KOPT-K1 (cell line): ENCODE measurements at regions not wholly inside any gene's neighbourhood (a gene's known extent, or its start where the extent isn't known, plus 50 kb on each side); places are given as distances from the start of the nearest gene placed in this dataset.

Experiments
- H3K27ac ChIP-seq: fragments of 200-600 bp; sonication (generic); 2 replicates; pipeline ENCODE4 v1.5.1; 2016; ENCODE audit warnings: antibody characterized with exemption, mild to moderate bottlenecking, low read depth, low read length; ENCODE audit not compliant: poor library complexity, severe bottlenecking
- H3K36me3 ChIP-seq: fragments of 200-600 bp; sonication (generic); 2 replicates; pipeline ENCODE4 v1.5.1; 2017; ENCODE audit warnings: antibody characterized with exemption, mild to moderate bottlenecking, low read length, moderate library complexity; ENCODE audit not compliant: insufficient read depth
- H3K9me3 ChIP-seq: fragments of 200-600 bp; sonication (generic); 2 replicates; pipeline ENCODE4 v1.5.1; 2017; ENCODE audit warnings: antibody characterized with exemption, low read length, mild to moderate bottlenecking; ENCODE audit not compliant: insufficient read depth, poor library complexity, severe bottlenecking

GRCh38 chr5:93082981-93083380 is 498.0 kb downstream of the NR2F1-AS1 start:
- no peaks in the 10 kb centered on the region for H3K36me3 ChIP-seq
- no peak overlapping the region for H3K27ac ChIP-seq
- H3K9me3 ChIP-seq = no peaks in the 10 kb centered on the region

GRCh38 chr5:93079046-93079445 is 502.0 kb downstream of the NR2F1-AS1 start:
- no peaks in the 10 kb centered on the region for H3K9me3 ChIP-seq
- H3K27ac ChIP-seq = no peak overlapping the region
- no peaks in the 10 kb centered on the region for H3K36me3 ChIP-seq

- no peaks in the 10 kb centered on the region for H3K9me3 ChIP-seq
- no peaks in the 10 kb centered on the region for H3K36me3 ChIP-seq
- no peak overlapping the region for H3K27ac ChIP-seq
Measured at GRCh38 chr5:93078082-93079038, 502.7 kb downstream of the NR2F1-AS1 start.

GRCh38 chr5:93076566-93076965 is 504.5 kb downstream of the NR2F1-AS1 start:
- no peaks in the 10 kb centered on the region for H3K9me3 ChIP-seq
- no peaks in the 10 kb centered on the region for H3K36me3 ChIP-seq
- H3K27ac ChIP-seq = no peak overlapping the region

GRCh38 chr5:93076096-93076495 is 504.9 kb downstream of the NR2F1-AS1 start:
- no peak overlapping the region for H3K27ac ChIP-seq
- H3K9me3 ChIP-seq = no peaks in the 10 kb centered on the region
- H3K36me3 ChIP-seq = no peaks in the 10 kb centered on the region

- Histone ChIP-seq H3K36me3 (no peaks in the 10 kb centered on the region), H3K9me3 (no peaks in the 10 kb centered on the region), H3K27ac (no peak overlapping the region)
Measured at GRCh38 chr5:93073547-93073946, 507.5 kb downstream of the NR2F1-AS1 start.

- H3K36me3 ChIP-seq = no peaks in the 10 kb centered on the region
- no peaks in the 10 kb centered on the region for H3K9me3 ChIP-seq
- H3K27ac ChIP-seq = no peak overlapping the region
Measured at GRCh38 chr5:93072831-93073459, 508.1 kb downstream of the NR2F1-AS1 start.

GRCh38 chr5:93071710-93072109 is 509.3 kb downstream of the NR2F1-AS1 start:
- no peaks in the 10 kb centered on the region for H3K9me3 ChIP-seq
- no peaks in the 10 kb centered on the region for H3K36me3 ChIP-seq
- H3K27ac ChIP-seq = no peak overlapping the region

- no peaks in the 10 kb centered on the region for H3K9me3 ChIP-seq
- H3K27ac ChIP-seq = no peak overlapping the region
Measured at GRCh38 chr5:93070938-93071337, 510.1 kb downstream of the NR2F1-AS1 start.

GRCh38 chr5:93069276-93069675 is 511.7 kb downstream of the NR2F1-AS1 start:
- Histone ChIP-seq H3K36me3 (no peaks in the 10 kb centered on the region), H3K9me3 (no peaks in the 10 kb centered on the region)

More at GRCh38 chr5:93070938-93071337, 510.1 kb downstream of the NR2F1-AS1 start:
- no peaks in the 10 kb centered on the region for H3K36me3 ChIP-seq

GRCh38 chr5:93062548-93062947 is 518.5 kb downstream of the NR2F1-AS1 start:
- no peaks in the 10 kb centered on the region for H3K9me3 ChIP-seq
- H3K27ac ChIP-seq = no peak overlapping the region
- H3K36me3 ChIP-seq = no peaks in the 10 kb centered on the region

More at GRCh38 chr5:93069276-93069675, 511.7 kb downstream of the NR2F1-AS1 start:
- no peak overlapping the region for H3K27ac ChIP-seq

- no peak overlapping the region for H3K27ac ChIP-seq
- no peaks in the 10 kb centered on the region for H3K36me3 ChIP-seq
Measured at GRCh38 chr5:93058309-93058708, 522.7 kb downstream of the NR2F1-AS1 start.

GRCh38 chr5:93057311-93057710 is 523.7 kb downstream of the NR2F1-AS1 start:
- Histone ChIP-seq H3K27ac (no peak overlapping the region), H3K9me3 (no peaks in the 10 kb centered on the region)

More at GRCh38 chr5:93058309-93058708, 522.7 kb downstream of the NR2F1-AS1 start:
- no peaks in the 10 kb centered on the region for H3K9me3 ChIP-seq

GRCh38 chr5:93055971-93056370 is 525.0 kb downstream of the NR2F1-AS1 start:
- no peak overlapping the region for H3K27ac ChIP-seq
- no peaks in the 10 kb centered on the region for H3K36me3 ChIP-seq
- H3K9me3 ChIP-seq = no peaks in the 10 kb centered on the region

More at GRCh38 chr5:93057311-93057710, 523.7 kb downstream of the NR2F1-AS1 start:
- no peaks in the 10 kb centered on the region for H3K36me3 ChIP-seq

- no peak overlapping the region for H3K27ac ChIP-seq
- no peaks in the 10 kb centered on the region for H3K9me3 ChIP-seq
- no peaks in the 10 kb centered on the region for H3K36me3 ChIP-seq
Measured at GRCh38 chr5:93055561-93055960, 525.5 kb downstream of the NR2F1-AS1 start.
